IMR-90 (cell line): ENCODE measurements at regions not wholly inside any gene's neighbourhood (a gene's known extent, or its start where the extent isn't known, plus 50 kb on each side); places are given as distances from the start of the nearest gene placed in this dataset.

Source experiments
- ATAC-seq: fragments of 200-7000 bp; cut with Tn5 transposase; 2 replicates; pipeline ENCODE4 v1.9.1; 2020; ENCODE audit warnings: low read depth, mild to moderate bottlenecking, moderate library complexity
- BruUV-seq: library from RNA; stranded (reverse); fragments of 400-500 nt; replicated peaks from 2 replicates; lab custom pipeline; 2021; lab: Mats Ljungman, UMichigan
- CTCF ChIA-PET: fragments of 300-600 bp; formaldehyde crosslinking; extraction: SDS; loops from one replicate; lab custom pipeline; 2021; ENCODE audit warnings: antibody characterized with exemption; lab: Yijun Ruan, JAX
- POLR2A ChIA-PET: fragments of 300-600 bp; sonication (Branson Sonifier 250); formaldehyde crosslinking; loops from one replicate; lab custom pipeline; 2022; ENCODE audit warnings: antibody characterized with exemption; ENCODE audit not compliant: unreplicated experiment; lab: Charles Lee
- DNase-seq: peaks from one replicate; pipeline ENCODE4 v3.0.0; 2013
- H2AFZ ChIP-seq: replicated peaks from 2 replicates; pipeline ENCODE3; 2013; ENCODE audit warnings: low read length, mild to moderate bottlenecking; ENCODE audit not compliant: poor library complexity
- H2AK5ac ChIP-seq: 2 replicates; pipeline ENCODE4 v1.6.1; 2013; ENCODE audit warnings: low read depth, low read length, inconsistent platforms
- H2AK9ac ChIP-seq: replicated peaks from 2 replicates; pipeline ENCODE3; 2013; ENCODE audit warnings: mild to moderate bottlenecking, low read depth, low read length, moderate library complexity; ENCODE audit not compliant: poor library complexity
- H2BK120ac ChIP-seq: 2 replicates; pipeline ENCODE4 v1.6.1; 2013; ENCODE audit warnings: low read depth, low read length, inconsistent platforms
- H2BK15ac ChIP-seq: 3 replicates; pipeline ENCODE4 v1.6.1; 2013; ENCODE audit warnings: low read depth, low read length, inconsistent platforms
- H2BK20ac ChIP-seq: 2 replicates; pipeline ENCODE4 v1.6.1; 2013; ENCODE audit warnings: low read depth, mild to moderate bottlenecking, inconsistent platforms, low read length, moderate library complexity
- H2BK5ac ChIP-seq: 2 replicates; pipeline ENCODE4 v1.6.1; 2013; ENCODE audit warnings: mild to moderate bottlenecking, low read depth, low read length, inconsistent platforms; ENCODE audit not compliant: poor library complexity, severe bottlenecking
- H3K14ac ChIP-seq: replicated peaks from 2 replicates; pipeline ENCODE4 v1.6.1; 2013; ENCODE audit warnings: low read depth, low read length, inconsistent platforms
- H3K18ac ChIP-seq: 2 replicates; pipeline ENCODE4 v1.6.1; 2013; ENCODE audit warnings: low read depth, low read length, control low read depth
- H3K23ac ChIP-seq: 2 replicates; pipeline ENCODE4 v1.6.1; 2013; ENCODE audit warnings: low read depth, low read length, inconsistent platforms
- H3K27ac ChIP-seq: 2 replicates; pipeline ENCODE4 v1.5.1; 2013; ENCODE audit warnings: mild to moderate bottlenecking, control low read depth, low read length; ENCODE audit not compliant: insufficient read depth
- H3K27me3 ChIP-seq: 2 replicates; pipeline ENCODE4 v1.6.1; 2013; ENCODE audit warnings: low read length; ENCODE audit not compliant: control insufficient read depth, insufficient read depth
- H3K36me3 ChIP-seq: 2 replicates; pipeline ENCODE4 v1.6.1; 2013; ENCODE audit warnings: low read length, mixed read lengths; ENCODE audit not compliant: control insufficient read depth, insufficient read depth
- H3K4ac ChIP-seq: 2 replicates; pipeline ENCODE4 v1.6.1; 2013; ENCODE audit warnings: low read depth, low read length, inconsistent platforms
- H3K4me1 ChIP-seq: 2 replicates; pipeline ENCODE4 v1.6.1; 2013; ENCODE audit warnings: low read length, mixed read lengths; ENCODE audit not compliant: control insufficient read depth, insufficient read depth
- H3K4me2 ChIP-seq: 2 replicates; pipeline ENCODE4 v1.6.1; 2013; ENCODE audit warnings: low read depth, mild to moderate bottlenecking, control low read depth, low read length, moderate library complexity
- H3K4me3 ChIP-seq: 2 replicates; pipeline ENCODE4 v1.5.1; 2013; ENCODE audit warnings: low read depth, mild to moderate bottlenecking, control low read depth, low read length, moderate library complexity; ENCODE audit not compliant: insufficient read depth
- H3K56ac ChIP-seq: 2 replicates; pipeline ENCODE4 v1.6.1; 2013; ENCODE audit warnings: low read length, inconsistent platforms; ENCODE audit not compliant: insufficient read depth; ENCODE audit errors: extremely low read depth
- H3K79me1 ChIP-seq, 2 experiments: 2 replicates each; pipeline ENCODE4 v1.6.1; 2013; ENCODE audit warnings: low read length in 2 of 2, inconsistent platforms in 1 of 2, low read depth in 1 of 2
- H3K9ac ChIP-seq: 2 replicates; pipeline ENCODE4 v1.6.1; 2013; ENCODE audit warnings: low read depth, low read length, control low read depth
- H3K9me1 ChIP-seq: 2 replicates; pipeline ENCODE4 v1.6.1; 2013; ENCODE audit warnings: low read length, inconsistent platforms; ENCODE audit not compliant: insufficient read depth
- H3K9me3 ChIP-seq: 2 replicates; pipeline ENCODE4 v1.6.1; 2013; ENCODE audit warnings: low read length; ENCODE audit not compliant: control insufficient read depth, insufficient read depth
- H4K20me1 ChIP-seq: 2 replicates; pipeline ENCODE4 v1.6.1; 2013; ENCODE audit warnings: low read length, inconsistent platforms; ENCODE audit not compliant: insufficient read depth
- H4K5ac ChIP-seq: 2 replicates; pipeline ENCODE4 v1.6.1; 2013; ENCODE audit warnings: mild to moderate bottlenecking, low read depth, low read length, control low read depth
- H4K8ac ChIP-seq, 2 experiments: 2 replicates each; pipeline ENCODE4 v1.6.1; 2013; ENCODE audit warnings: low read depth in 2 of 2, low read length in 2 of 2, control low read depth in 1 of 2, inconsistent platforms in 1 of 2
- H4K91ac ChIP-seq: 2 replicates; pipeline ENCODE4 v1.6.1; 2013; ENCODE audit warnings: low read depth, low read length, inconsistent platforms; ENCODE audit not compliant: insufficient read depth
- FOS ChIP-seq: fragments of 150-350 bp; IDR thresholded peaks from 2 replicates; pipeline ENCODE4 v1.6.1; 2016; ENCODE audit warnings: low read depth, low read length
- MAFK ChIP-seq: IDR thresholded peaks from 2 replicates; pipeline ENCODE4 v1.6.1; 2012; ENCODE audit warnings: low read depth, low read length, improper control_type of control experiment
- MAZ ChIP-seq: IDR thresholded peaks from 2 replicates; pipeline ENCODE4 v1.6.1; 2012; ENCODE audit warnings: low read depth, mild to moderate bottlenecking, low read length, improper control_type of control experiment, moderate library complexity, borderline replicate concordance
- NFE2L2 ChIP-seq: fragments of 150-350 bp; IDR thresholded peaks from 2 replicates; pipeline ENCODE4 v1.6.1; 2016; ENCODE audit warnings: low read depth, mild to moderate bottlenecking, low read length
- RAD21 ChIP-seq: IDR thresholded peaks from 2 replicates; pipeline ENCODE4 v1.6.1; 2012; ENCODE audit warnings: low read length, improper control_type of control experiment
- WGBS, 2 experiments: methylation state at CpG; one replicate each; pipeline versions ENCODE4 v1.1.5 to v1.1.7; 2013; ENCODE audit warnings: missing lambda C conversion rate in 2 of 2; ENCODE audit not compliant: insufficient read length in 1 of 2; ENCODE audit errors: extremely low coverage in 2 of 2; 5-methylcytosine and 5-hydroxymethylcytosine counted together
- dilution Hi-C: fragments of 300-500 bp; cut with HindIII; formaldehyde crosslinking; loops from one replicate; pipeline ENCODE4 v1.14.3; 2018; ENCODE audit warnings: low sequenced_read_pairs; ENCODE audit not compliant: unreplicated experiment
- in situ Hi-C: fragments of 300-500 bp; cut with MboI; formaldehyde crosslinking; loops from 3 replicates; pipeline ENCODE4 v1.14.3; 2019; ENCODE audit warnings: low sequenced_read_pairs, inconsistent platforms, mixed read lengths
- intact Hi-C: fragments of 100-400 bp; cut with micrococcal nuclease; formaldehyde crosslinking; loops from 2 replicates; pipeline ENCODE4 v1.10.0; 2022

DNA sequence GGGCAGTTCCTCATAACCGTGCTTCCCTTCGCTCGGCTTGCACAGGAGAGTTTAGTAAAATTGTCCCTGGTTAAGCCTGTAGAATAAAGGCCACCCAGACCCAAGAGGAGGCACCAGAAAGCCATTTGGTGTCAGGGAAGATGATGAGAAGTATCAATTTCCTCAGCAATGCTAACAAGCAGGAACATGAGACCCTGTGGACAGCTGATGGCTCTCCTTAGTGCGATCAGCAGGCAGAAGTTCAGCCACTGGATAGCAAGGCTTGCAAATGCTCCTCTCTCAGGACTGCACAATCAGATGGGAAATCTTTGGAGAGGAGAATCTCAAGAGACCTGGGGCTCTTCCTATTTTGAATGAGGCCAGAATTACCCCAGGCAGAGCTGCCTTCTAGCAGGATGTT lies 261.1 kb upstream of the DYNLRB2 start:
- Histone ChIP-seq H3K9me3 (no peaks in the 10 kb centered on the region), H2BK15ac (no peak overlapping the region), H4K5ac (no peak overlapping the region), H3K56ac (no peak overlapping the region), H3K4me3 (no peak overlapping the region), H3K4me1 (peaks cover 5% of the 10 kb centered on the region), H3K79me1 (no peaks in the 10 kb centered on the region), H4K91ac (no peak overlapping the region), H3K14ac (no peak overlapping the region), H2AFZ (no peak overlapping the region), H2BK20ac (no peak overlapping the region), H3K4me2 (no peak overlapping the region), H3K36me3 (no peaks in the 10 kb centered on the region), H2AK5ac (no peak overlapping the region), H3K9ac (no peak overlapping the region), H2BK5ac (no peak overlapping the region), H3K27ac (no peak overlapping the region), H4K8ac (no peak overlapping the region), H4K20me1 (no peaks in the 10 kb centered on the region), H2BK120ac (no peak overlapping the region), H3K9me1 (peaks cover 7% of the 10 kb centered on the region; the same call in 1 of the 2 replicates), H3K23ac (no peak overlapping the region), H3K4ac (no peak overlapping the region), H2AK9ac (no peak overlapping the region), H3K18ac (no peak overlapping the region), H3K27me3 (no peaks in the 10 kb centered on the region)
- no CpG with 5 or more reads among the region's 4 CpGs for WGBS, 2 experiments
- DNase-seq (no peak), ATAC-seq (no peak)
- TF ChIP-seq FOS = no peak
- no peak for TF ChIP-seq MAZ
- TF ChIP-seq NFE2L2 = no peak
- no peak for TF ChIP-seq RAD21
- TF ChIP-seq MAFK = no peak
- ChIA-PET CTCF (interaction anchor here (1.3 kb wide), 1 partner anchor 19 kb away, joined by 3 read pairs; no protein-coding TSS in a partner anchor), POLR2A (no interaction called here)
- dilution Hi-C loops (no loop called here), in situ Hi-C loops (no loop called here), intact Hi-C loops (no loop called here)
- BruUV-seq = no TSS peak
